IMR-90 (cell line): ENCODE measurements at regions not wholly inside any gene's neighbourhood (a gene's known extent, or its start where the extent isn't known, plus 50 kb on each side); places are given as distances from the start of the nearest gene placed in this dataset.

ENCODE experiments used
- ATAC-seq: fragments of 200-7000 bp; cut with Tn5 transposase; 2 replicates; pipeline ENCODE4 v1.9.1; 2020; ENCODE audit warnings: low read depth, mild to moderate bottlenecking, moderate library complexity
- BruUV-seq: library from RNA; stranded (reverse); fragments of 400-500 nt; replicated peaks from 2 replicates; lab custom pipeline; 2021; lab: Mats Ljungman, UMichigan
- CTCF ChIA-PET: fragments of 300-600 bp; formaldehyde crosslinking; extraction: SDS; loops from one replicate; lab custom pipeline; 2021; ENCODE audit warnings: antibody characterized with exemption; lab: Yijun Ruan, JAX
- POLR2A ChIA-PET: fragments of 300-600 bp; sonication (Branson Sonifier 250); formaldehyde crosslinking; loops from one replicate; lab custom pipeline; 2022; ENCODE audit warnings: antibody characterized with exemption; ENCODE audit not compliant: unreplicated experiment; lab: Charles Lee
- DNase-seq: peaks from one replicate; pipeline ENCODE4 v3.0.0; 2013
- H2AFZ ChIP-seq: replicated peaks from 2 replicates; pipeline ENCODE3; 2013; ENCODE audit warnings: low read length, mild to moderate bottlenecking; ENCODE audit not compliant: poor library complexity
- H2AK5ac ChIP-seq: 2 replicates; pipeline ENCODE4 v1.6.1; 2013; ENCODE audit warnings: low read depth, low read length, inconsistent platforms
- H2AK9ac ChIP-seq: replicated peaks from 2 replicates; pipeline ENCODE3; 2013; ENCODE audit warnings: mild to moderate bottlenecking, low read depth, low read length, moderate library complexity; ENCODE audit not compliant: poor library complexity
- H2BK120ac ChIP-seq: 2 replicates; pipeline ENCODE4 v1.6.1; 2013; ENCODE audit warnings: low read depth, low read length, inconsistent platforms
- H2BK15ac ChIP-seq: 3 replicates; pipeline ENCODE4 v1.6.1; 2013; ENCODE audit warnings: low read depth, low read length, inconsistent platforms
- H2BK20ac ChIP-seq: 2 replicates; pipeline ENCODE4 v1.6.1; 2013; ENCODE audit warnings: low read depth, mild to moderate bottlenecking, inconsistent platforms, low read length, moderate library complexity
- H2BK5ac ChIP-seq: 2 replicates; pipeline ENCODE4 v1.6.1; 2013; ENCODE audit warnings: mild to moderate bottlenecking, low read depth, low read length, inconsistent platforms; ENCODE audit not compliant: poor library complexity, severe bottlenecking
- H3K14ac ChIP-seq: replicated peaks from 2 replicates; pipeline ENCODE4 v1.6.1; 2013; ENCODE audit warnings: low read depth, low read length, inconsistent platforms
- H3K18ac ChIP-seq: 2 replicates; pipeline ENCODE4 v1.6.1; 2013; ENCODE audit warnings: low read depth, low read length, control low read depth
- H3K23ac ChIP-seq: 2 replicates; pipeline ENCODE4 v1.6.1; 2013; ENCODE audit warnings: low read depth, low read length, inconsistent platforms
- H3K27ac ChIP-seq: 2 replicates; pipeline ENCODE4 v1.5.1; 2013; ENCODE audit warnings: mild to moderate bottlenecking, control low read depth, low read length; ENCODE audit not compliant: insufficient read depth
- H3K27me3 ChIP-seq: 2 replicates; pipeline ENCODE4 v1.6.1; 2013; ENCODE audit warnings: low read length; ENCODE audit not compliant: control insufficient read depth, insufficient read depth
- H3K36me3 ChIP-seq: 2 replicates; pipeline ENCODE4 v1.6.1; 2013; ENCODE audit warnings: low read length, mixed read lengths; ENCODE audit not compliant: control insufficient read depth, insufficient read depth
- H3K4ac ChIP-seq: 2 replicates; pipeline ENCODE4 v1.6.1; 2013; ENCODE audit warnings: low read depth, low read length, inconsistent platforms
- H3K4me1 ChIP-seq: 2 replicates; pipeline ENCODE4 v1.6.1; 2013; ENCODE audit warnings: low read length, mixed read lengths; ENCODE audit not compliant: control insufficient read depth, insufficient read depth
- H3K4me2 ChIP-seq: 2 replicates; pipeline ENCODE4 v1.6.1; 2013; ENCODE audit warnings: low read depth, mild to moderate bottlenecking, control low read depth, low read length, moderate library complexity
- H3K4me3 ChIP-seq: 2 replicates; pipeline ENCODE4 v1.5.1; 2013; ENCODE audit warnings: low read depth, mild to moderate bottlenecking, control low read depth, low read length, moderate library complexity; ENCODE audit not compliant: insufficient read depth
- H3K56ac ChIP-seq: 2 replicates; pipeline ENCODE4 v1.6.1; 2013; ENCODE audit warnings: low read length, inconsistent platforms; ENCODE audit not compliant: insufficient read depth; ENCODE audit errors: extremely low read depth
- H3K79me1 ChIP-seq, 2 experiments: 2 replicates each; pipeline ENCODE4 v1.6.1; 2013; ENCODE audit warnings: low read length in 2 of 2, inconsistent platforms in 1 of 2, low read depth in 1 of 2
- H3K9ac ChIP-seq: 2 replicates; pipeline ENCODE4 v1.6.1; 2013; ENCODE audit warnings: low read depth, low read length, control low read depth
- H3K9me1 ChIP-seq: 2 replicates; pipeline ENCODE4 v1.6.1; 2013; ENCODE audit warnings: low read length, inconsistent platforms; ENCODE audit not compliant: insufficient read depth
- H3K9me3 ChIP-seq: 2 replicates; pipeline ENCODE4 v1.6.1; 2013; ENCODE audit warnings: low read length; ENCODE audit not compliant: control insufficient read depth, insufficient read depth
- H4K20me1 ChIP-seq: 2 replicates; pipeline ENCODE4 v1.6.1; 2013; ENCODE audit warnings: low read length, inconsistent platforms; ENCODE audit not compliant: insufficient read depth
- H4K5ac ChIP-seq: 2 replicates; pipeline ENCODE4 v1.6.1; 2013; ENCODE audit warnings: mild to moderate bottlenecking, low read depth, low read length, control low read depth
- H4K8ac ChIP-seq, 2 experiments: 2 replicates each; pipeline ENCODE4 v1.6.1; 2013; ENCODE audit warnings: low read depth in 2 of 2, low read length in 2 of 2, control low read depth in 1 of 2, inconsistent platforms in 1 of 2
- H4K91ac ChIP-seq: 2 replicates; pipeline ENCODE4 v1.6.1; 2013; ENCODE audit warnings: low read depth, low read length, inconsistent platforms; ENCODE audit not compliant: insufficient read depth
- CEBPB ChIP-seq: IDR thresholded peaks from 2 replicates; pipeline ENCODE4 v1.6.1; 2012; ENCODE audit warnings: low read depth, low read length, improper control_type of control experiment
- FOS ChIP-seq: fragments of 150-350 bp; IDR thresholded peaks from 2 replicates; pipeline ENCODE4 v1.6.1; 2016; ENCODE audit warnings: low read depth, low read length
- MAFK ChIP-seq: IDR thresholded peaks from 2 replicates; pipeline ENCODE4 v1.6.1; 2012; ENCODE audit warnings: low read depth, low read length, improper control_type of control experiment
- NFE2L2 ChIP-seq: fragments of 150-350 bp; IDR thresholded peaks from 2 replicates; pipeline ENCODE4 v1.6.1; 2016; ENCODE audit warnings: low read depth, mild to moderate bottlenecking, low read length
- RFX5 ChIP-seq: IDR thresholded peaks from 2 replicates; pipeline ENCODE4 v1.8.0; 2012; ENCODE audit warnings: low read depth, mild to moderate bottlenecking, low read length, moderate library complexity
- WGBS, 2 experiments: methylation state at CpG; one replicate each; pipeline versions ENCODE4 v1.1.5 to v1.1.7; 2013; ENCODE audit warnings: missing lambda C conversion rate in 2 of 2; ENCODE audit not compliant: insufficient read length in 1 of 2; ENCODE audit errors: extremely low coverage in 2 of 2; 5-methylcytosine and 5-hydroxymethylcytosine counted together
- dilution Hi-C: fragments of 300-500 bp; cut with HindIII; formaldehyde crosslinking; loops from one replicate; pipeline ENCODE4 v1.14.3; 2018; ENCODE audit warnings: low sequenced_read_pairs; ENCODE audit not compliant: unreplicated experiment
- in situ Hi-C: fragments of 300-500 bp; cut with MboI; formaldehyde crosslinking; loops from 3 replicates; pipeline ENCODE4 v1.14.3; 2019; ENCODE audit warnings: low sequenced_read_pairs, inconsistent platforms, mixed read lengths
- intact Hi-C: fragments of 100-400 bp; cut with micrococcal nuclease; formaldehyde crosslinking; loops from 2 replicates; pipeline ENCODE4 v1.10.0; 2022
- TF ChIP-seq, protein P1 (sequence below): fragments of 150-350 bp; IDR thresholded peaks from 2 replicates; pipeline ENCODE4 v1.6.1; 2016; ENCODE audit warnings: low read depth, mild to moderate bottlenecking, low read length, moderate library complexity, borderline replicate concordance

DNA sequence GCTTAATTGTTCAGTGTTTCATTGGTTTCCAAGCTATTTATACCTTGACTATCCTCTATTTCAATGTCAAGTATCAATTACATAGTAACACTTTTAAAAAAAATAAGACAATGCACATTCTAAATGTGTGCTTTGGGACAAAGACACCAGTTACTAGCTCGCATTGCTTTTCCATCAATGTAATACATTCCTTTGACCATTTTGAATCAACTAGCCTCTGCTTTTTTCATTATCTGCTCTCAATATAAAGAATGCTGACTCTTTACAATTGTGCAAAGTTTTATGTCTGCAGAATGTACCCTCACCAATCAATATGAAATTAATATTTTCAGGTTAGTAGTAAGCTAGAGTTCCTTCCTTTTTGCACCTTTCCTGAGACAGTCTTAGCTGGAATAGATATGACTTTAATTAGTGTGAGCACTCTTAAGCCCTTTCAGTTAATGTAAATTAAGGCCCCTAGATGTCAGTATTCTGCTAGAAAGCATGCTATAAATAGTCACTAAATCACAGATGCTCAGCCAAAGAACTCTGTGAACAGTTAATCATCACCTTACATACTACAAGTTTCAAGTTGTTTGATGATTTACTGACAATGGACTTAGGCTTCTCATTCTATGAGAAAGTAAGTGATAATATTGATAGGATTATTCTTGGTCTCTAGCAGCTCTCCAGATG, 413.6 kb downstream of the PTH2R start:
- Histone ChIP-seq H3K27ac (no peak overlapping the region), H3K14ac (no peak overlapping the region), H3K4me1 (no peaks in the 10 kb centered on the region), H2AK9ac (no peak overlapping the region), H2BK20ac (no peak overlapping the region), H2BK5ac (no peak overlapping the region), H4K8ac (no peak overlapping the region), H3K56ac (no peak overlapping the region), H3K23ac (no peak overlapping the region), H4K5ac (no peak overlapping the region), H3K9ac (no peak overlapping the region), H3K18ac (no peak overlapping the region), H3K27me3 (no peaks in the 10 kb centered on the region), H2BK120ac (no peak overlapping the region), H3K4me2 (no peak overlapping the region), H2AK5ac (no peak overlapping the region), H4K20me1 (no peaks in the 10 kb centered on the region), H3K9me1 (no peaks in the 10 kb centered on the region), H2AFZ (no peak overlapping the region), H3K4ac (no peak overlapping the region), H4K91ac (no peak overlapping the region), H3K79me1 (no peaks in the 10 kb centered on the region), H3K9me3 (no peaks in the 10 kb centered on the region; the same call in 1 of the 2 replicates), H3K4me3 (no peak overlapping the region), H3K36me3 (no peaks in the 10 kb centered on the region), H2BK15ac (no peak overlapping the region)
- no peak for TF ChIP-seq RFX5
- no peak for TF ChIP-seq CEBPB
- TF ChIP-seq MAFK, result no peak
- no peak for TF ChIP-seq FOS
- no peak for TF ChIP-seq NFE2L2
- TF ChIP-seq, protein P1, sequence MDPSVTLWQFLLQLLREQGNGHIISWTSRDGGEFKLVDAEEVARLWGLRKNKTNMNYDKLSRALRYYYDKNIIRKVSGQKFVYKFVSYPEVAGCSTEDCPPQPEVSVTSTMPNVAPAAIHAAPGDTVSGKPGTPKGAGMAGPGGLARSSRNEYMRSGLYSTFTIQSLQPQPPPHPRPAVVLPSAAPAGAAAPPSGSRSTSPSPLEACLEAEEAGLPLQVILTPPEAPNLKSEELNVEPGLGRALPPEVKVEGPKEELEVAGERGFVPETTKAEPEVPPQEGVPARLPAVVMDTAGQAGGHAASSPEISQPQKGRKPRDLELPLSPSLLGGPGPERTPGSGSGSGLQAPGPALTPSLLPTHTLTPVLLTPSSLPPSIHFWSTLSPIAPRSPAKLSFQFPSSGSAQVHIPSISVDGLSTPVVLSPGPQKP, result no peak
- in situ Hi-C loops (no loop called here), dilution Hi-C loops (no loop called here), intact Hi-C loops (no loop called here)
- ATAC-seq (no peak), DNase-seq (no peak)
- ChIA-PET POLR2A (no interaction called here), CTCF (no interaction called here)
- whole genome bisulfite sequencing, 2 experiments, result 14% methylated on average over 1 of the region's 1 CpG; no CpG with 5 or more reads in 1 of the 2 experiments
- no TSS peak for BruUV-seq
